ENCODE measurements at regions not wholly inside any gene's neighbourhood (a gene's known extent, or its start where the extent isn't known, plus 50 kb on each side); places are given as distances from the start of the nearest gene placed in this dataset.

DNA sequence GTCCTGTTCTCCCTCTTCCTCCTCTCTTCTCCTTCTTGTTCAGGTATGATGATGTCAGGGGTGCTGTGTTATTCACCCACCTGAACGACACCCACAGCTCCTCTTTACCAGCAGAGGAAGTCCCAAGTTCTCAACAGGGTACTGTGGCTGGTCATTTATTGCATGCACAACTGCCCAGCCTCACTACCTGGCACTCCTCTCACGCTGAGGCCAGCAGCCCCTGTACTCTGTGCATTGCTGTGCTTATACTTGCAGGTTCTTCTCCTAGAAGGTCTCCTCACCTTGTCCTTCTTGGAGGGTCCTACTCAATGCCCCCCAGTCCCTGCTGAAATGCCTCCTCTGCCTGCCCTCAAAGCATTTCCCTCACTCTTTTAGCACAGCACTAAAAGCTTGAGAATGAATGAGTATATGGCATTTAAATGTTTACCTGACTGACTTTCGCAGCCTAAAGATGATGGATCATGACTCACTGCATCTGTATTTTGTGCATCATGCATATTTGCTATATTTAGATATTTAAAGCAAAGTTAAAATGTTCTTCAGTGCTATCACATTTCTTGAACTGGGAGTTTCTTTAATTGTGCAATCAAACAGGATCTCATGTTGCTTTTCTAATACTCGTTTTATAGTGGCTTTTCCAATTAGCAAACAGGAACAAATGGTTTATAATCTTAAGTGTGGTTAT lies 1069.3 kb downstream of the NLGN4Y start:
- Mint-ChIP-seq H3K27ac (no peak overlapping the region), H3K27me3 (no peaks in the 10 kb centered on the region), H3K4me3 (no peak overlapping the region), H3K4me1 (no peaks in the 10 kb centered on the region), H3K9me3 (no peaks in the 10 kb centered on the region), H3K36me3 (no peaks in the 10 kb centered on the region)
- ATAC-seq = no peak

DNA sequence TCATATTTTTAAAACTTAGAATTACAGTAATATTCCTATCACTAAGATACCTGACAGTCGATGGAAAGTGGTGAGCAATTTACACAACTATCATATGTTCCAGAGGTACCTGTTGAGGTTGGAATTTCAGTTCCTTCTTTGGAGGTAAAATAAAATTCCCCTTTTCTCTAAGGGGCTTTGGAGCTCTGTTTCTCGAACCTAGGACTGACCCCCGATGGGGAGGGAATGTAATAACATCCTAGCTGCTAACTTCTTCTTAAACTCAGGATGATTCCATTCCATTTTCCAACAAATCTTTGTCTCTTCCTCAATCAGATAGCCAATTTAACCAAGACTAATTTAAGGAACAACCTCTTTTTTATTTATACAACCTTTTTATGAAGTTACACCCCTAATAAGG lies 1069.8 kb downstream of the NLGN4Y start:
- no peaks in the 10 kb centered on the region for H3K27me3 Mint-ChIP-seq
- no peaks in the 10 kb centered on the region for H3K9me3 Mint-ChIP-seq
- no peak for ATAC-seq
- no peaks in the 10 kb centered on the region for H3K4me1 Mint-ChIP-seq
- H3K27ac Mint-ChIP-seq = no peak overlapping the region
- H3K4me3 Mint-ChIP-seq = no peak overlapping the region
- H3K36me3 Mint-ChIP-seq = no peaks in the 10 kb centered on the region

GRCh38 chrY:15600565-15600964 lies 1076.2 kb downstream of the NLGN4Y start:
- H3K4me3 Mint-ChIP-seq = no peak overlapping the region
- no peaks in the 10 kb centered on the region for H3K4me1 Mint-ChIP-seq
- ATAC-seq = no peak
- no peaks in the 10 kb centered on the region for H3K36me3 Mint-ChIP-seq
- peaks cover 6% of the 10 kb centered on the region for H3K9me3 Mint-ChIP-seq
- no peak overlapping the region for H3K27ac Mint-ChIP-seq
- H3K27me3 Mint-ChIP-seq = no peaks in the 10 kb centered on the region

DNA sequence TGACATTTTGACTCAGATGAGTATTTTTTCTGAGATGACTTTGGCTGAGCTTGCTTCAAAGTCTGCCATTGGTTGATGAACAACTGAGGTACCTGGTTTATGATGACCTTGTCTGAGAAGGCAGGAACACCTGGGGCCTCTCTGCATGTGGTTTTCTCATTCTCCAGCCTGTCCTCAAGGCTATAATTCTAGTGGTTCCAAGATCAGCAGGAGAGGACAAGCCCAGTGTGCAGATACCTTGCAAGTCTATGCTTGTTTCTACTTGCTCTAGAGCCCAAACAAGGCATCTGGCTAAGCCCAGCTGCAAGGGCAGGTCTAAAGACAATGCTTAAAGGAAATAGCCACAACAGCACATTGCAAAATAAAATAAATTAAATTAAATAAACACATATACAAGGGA lies 1100.0 kb downstream of the NLGN4Y start:
- Mint-ChIP-seq H3K27ac (no peak overlapping the region), H3K4me1 (no peaks in the 10 kb centered on the region), H3K36me3 (no peaks in the 10 kb centered on the region), H3K9me3 (peaks cover 2% of the 10 kb centered on the region), H3K27me3 (no peaks in the 10 kb centered on the region), H3K4me3 (no peak overlapping the region)
- ATAC-seq = no peak

DNA sequence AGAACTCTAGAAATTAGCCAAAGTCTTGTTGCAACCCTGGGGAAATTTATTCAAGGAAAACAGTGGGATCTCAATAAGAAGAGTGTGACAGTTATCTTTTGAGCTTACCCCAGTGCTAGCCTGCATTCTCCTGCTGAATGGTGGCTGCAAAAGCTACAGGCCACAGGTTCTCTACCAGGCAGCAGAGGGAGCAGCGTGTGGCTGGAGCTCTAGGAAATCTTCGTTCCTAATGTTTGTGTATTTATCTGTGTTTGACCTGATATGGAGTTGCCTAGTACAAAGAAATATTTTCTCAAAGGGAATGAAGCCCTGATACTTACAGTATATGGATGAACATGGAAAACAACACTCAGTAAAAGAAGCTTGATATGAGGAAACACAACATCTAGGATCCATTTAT lies 1100.6 kb downstream of the NLGN4Y start:
- Mint-ChIP-seq H3K9me3 (peaks cover 2% of the 10 kb centered on the region), H3K27ac (no peak overlapping the region), H3K27me3 (no peaks in the 10 kb centered on the region), H3K4me3 (no peak overlapping the region), H3K36me3 (no peaks in the 10 kb centered on the region), H3K4me1 (no peaks in the 10 kb centered on the region)
- no peak for ATAC-seq

- no peaks in the 10 kb centered on the region for H3K27me3 Mint-ChIP-seq
Measured at GRCh38 chrY:15648198-15648597, 1123.9 kb downstream of the NLGN4Y start.

GRCh38 chrY:15650056-15650455 lies 1125.7 kb downstream of the NLGN4Y start:
- Mint-ChIP-seq H3K4me1 (no peaks in the 10 kb centered on the region), H3K27me3 (no peaks in the 10 kb centered on the region), H3K36me3 (no peaks in the 10 kb centered on the region), H3K9me3 (no peaks in the 10 kb centered on the region), H3K4me3 (no peak overlapping the region), H3K27ac (no peak overlapping the region)
- no peak for ATAC-seq

More at GRCh38 chrY:15648198-15648597, 1123.9 kb downstream of the NLGN4Y start:
- ATAC-seq = no peak
- Mint-ChIP-seq H3K27ac (no peak overlapping the region), H3K36me3 (no peaks in the 10 kb centered on the region), H3K9me3 (no peaks in the 10 kb centered on the region), H3K4me1 (no peaks in the 10 kb centered on the region), H3K4me3 (no peak overlapping the region)

DNA sequence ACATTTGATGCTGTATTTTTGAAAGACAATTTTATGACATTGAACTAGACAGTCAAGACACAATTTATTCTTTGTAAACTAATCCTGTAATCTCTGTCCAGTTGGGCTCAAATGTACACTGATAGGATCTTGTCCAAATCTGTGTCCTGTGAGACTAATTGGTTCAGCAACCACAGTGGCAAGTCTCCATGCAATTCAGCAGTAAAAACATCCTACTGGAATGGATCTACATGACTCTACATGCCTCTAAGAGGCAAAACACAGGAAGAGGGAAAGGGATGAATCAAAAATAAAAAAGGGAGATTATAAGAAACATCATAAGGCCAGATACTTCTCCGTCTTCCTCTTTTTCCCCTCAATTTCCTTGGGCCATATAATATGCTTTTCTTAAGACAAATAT lies 1164.2 kb downstream of the NLGN4Y start:
- Mint-ChIP-seq H3K27me3 (no peaks in the 10 kb centered on the region), H3K4me3 (no peak overlapping the region), H3K9me3 (no peaks in the 10 kb centered on the region), H3K36me3 (no peaks in the 10 kb centered on the region), H3K27ac (no peak overlapping the region), H3K4me1 (no peaks in the 10 kb centered on the region)
- ATAC-seq = no peak

GRCh38 chrY:15689994-15690393 lies 1165.7 kb downstream of the NLGN4Y start:
- Mint-ChIP-seq H3K27me3 (no peaks in the 10 kb centered on the region), H3K9me3 (no peaks in the 10 kb centered on the region), H3K36me3 (no peaks in the 10 kb centered on the region), H3K27ac (no peak overlapping the region), H3K4me1 (no peaks in the 10 kb centered on the region), H3K4me3 (no peak overlapping the region)
- no peak for ATAC-seq

- H3K27me3 Mint-ChIP-seq = no peaks in the 10 kb centered on the region
- H3K4me3 Mint-ChIP-seq = no peak overlapping the region
- H3K9me3 Mint-ChIP-seq = no peaks in the 10 kb centered on the region
- no peaks in the 10 kb centered on the region for H3K36me3 Mint-ChIP-seq
- H3K4me1 Mint-ChIP-seq = no peaks in the 10 kb centered on the region
- no peak for ATAC-seq
- no peak overlapping the region for H3K27ac Mint-ChIP-seq
Measured at GRCh38 chrY:15702131-15702530, 1177.8 kb downstream of the NLGN4Y start.

DNA sequence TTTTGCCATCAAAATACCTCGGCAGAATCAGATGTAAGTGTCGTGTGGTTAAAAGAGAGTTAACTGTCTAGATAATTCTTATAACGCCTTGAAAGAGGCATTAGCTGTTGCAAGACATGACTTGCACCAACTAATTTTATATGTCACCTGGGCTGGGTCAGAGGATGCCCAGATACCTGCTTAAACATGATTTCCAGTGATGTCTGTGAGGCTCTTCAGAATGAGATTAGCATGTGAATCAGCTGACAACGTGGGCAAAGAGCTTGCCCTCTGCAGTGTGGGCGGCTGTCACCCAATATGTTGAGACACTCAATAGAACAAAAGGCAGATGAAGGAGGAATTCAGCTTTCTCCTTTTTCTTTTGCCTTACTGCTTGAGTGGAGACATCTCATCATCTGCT lies 1180.6 kb downstream of the NLGN4Y start:
- Mint-ChIP-seq H3K9me3 (no peaks in the 10 kb centered on the region), H3K27me3 (no peaks in the 10 kb centered on the region), H3K27ac (no peak overlapping the region), H3K36me3 (no peaks in the 10 kb centered on the region), H3K4me3 (no peak overlapping the region), H3K4me1 (no peaks in the 10 kb centered on the region)
- no peak for ATAC-seq

- Mint-ChIP-seq H3K4me3 (no peak overlapping the region), H3K36me3 (no peaks in the 10 kb centered on the region), H3K9me3 (peaks cover 5% of the 10 kb centered on the region), H3K27ac (no peak overlapping the region), H3K4me1 (no peaks in the 10 kb centered on the region), H3K27me3 (no peaks in the 10 kb centered on the region)
- no peak for ATAC-seq
Measured at GRCh38 chrY:15749533-15750433, 1225.5 kb downstream of the NLGN4Y start.

- Mint-ChIP-seq H3K36me3 (no peaks in the 10 kb centered on the region), H3K27ac (no peak overlapping the region), H3K27me3 (no peaks in the 10 kb centered on the region), H3K4me1 (no peaks in the 10 kb centered on the region), H3K9me3 (peaks cover 5% of the 10 kb centered on the region), H3K4me3 (no peak overlapping the region)
- no peak for ATAC-seq
Measured at GRCh38 chrY:15751001-15751400, 1226.7 kb downstream of the NLGN4Y start.

DNA sequence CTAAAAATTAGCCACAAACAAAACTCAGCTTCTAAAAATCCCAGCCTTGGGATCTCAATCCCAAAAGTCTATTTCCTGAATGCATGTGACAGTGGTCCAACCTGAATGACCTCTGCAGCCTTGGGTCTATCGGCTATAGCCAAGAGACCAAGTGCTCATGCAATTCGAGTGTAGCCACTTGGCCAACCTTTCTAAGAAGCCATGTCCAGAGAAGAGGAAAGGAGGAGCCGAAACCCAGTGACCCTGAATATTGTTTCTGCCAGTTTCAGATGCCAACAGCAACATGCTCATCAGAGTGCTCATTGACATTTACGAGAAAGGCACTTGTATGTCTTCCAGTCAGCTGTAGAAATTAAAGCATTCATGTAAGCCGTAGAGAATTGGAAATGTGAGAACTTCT lies 1231.9 kb downstream of the NLGN4Y start:
- Mint-ChIP-seq H3K27me3 (no peaks in the 10 kb centered on the region), H3K36me3 (no peaks in the 10 kb centered on the region), H3K9me3 (no peaks in the 10 kb centered on the region), H3K4me3 (no peak overlapping the region), H3K27ac (no peak overlapping the region), H3K4me1 (no peaks in the 10 kb centered on the region)
- ATAC-seq = no peak

- Mint-ChIP-seq H3K36me3 (no peaks in the 10 kb centered on the region), H3K27ac (no peak overlapping the region), H3K27me3 (no peaks in the 10 kb centered on the region), H3K4me1 (no peaks in the 10 kb centered on the region), H3K4me3 (no peak overlapping the region), H3K9me3 (no peaks in the 10 kb centered on the region)
- ATAC-seq = no peak
Measured at GRCh38 chrY:15773579-15773978, 1249.2 kb downstream of the NLGN4Y start.

DNA sequence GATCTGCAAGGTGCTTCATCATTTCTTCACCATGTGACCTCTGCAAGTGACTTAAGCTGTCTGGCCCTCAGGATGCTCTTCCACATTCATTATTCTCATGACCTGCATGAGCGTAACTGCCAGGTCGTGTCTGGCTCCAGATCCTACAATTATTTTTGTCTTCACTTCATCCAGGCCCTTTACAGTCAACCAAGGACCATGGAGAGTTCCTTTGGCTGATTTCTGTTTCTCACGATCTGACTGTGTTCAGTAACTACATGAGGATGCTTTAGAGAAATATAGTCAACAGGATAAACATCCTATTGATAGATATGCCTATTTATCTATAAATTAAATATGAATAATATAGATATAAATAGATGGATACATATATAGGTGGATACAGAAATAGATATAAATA lies 1251.6 kb downstream of the NLGN4Y start:
- H3K4me1 Mint-ChIP-seq = no peaks in the 10 kb centered on the region
- no peak overlapping the region for H3K4me3 Mint-ChIP-seq
- H3K9me3 Mint-ChIP-seq = no peaks in the 10 kb centered on the region
- no peak for ATAC-seq
- no peaks in the 10 kb centered on the region for H3K27me3 Mint-ChIP-seq
- H3K27ac Mint-ChIP-seq = no peak overlapping the region
- no peaks in the 10 kb centered on the region for H3K36me3 Mint-ChIP-seq

Measured in stimulated activated memory B cell treated with anti-CD40 and anti-IgM and Interleukin-4, amounts not matched to agents 10 μg/mL and 1 μg/mL and 100 μg/mL, for 72 hours (primary cell).